H1 (cell line): ENCODE measurements at regions not wholly inside any gene's neighbourhood (a gene's known extent, or its start where the extent isn't known, plus 50 kb on each side); places are given as distances from the start of the nearest gene placed in this dataset.

Source experiments
- CTCF ChIA-PET: fragments of 300-600 bp; sonication (Branson Sonifier 250); formaldehyde crosslinking; loops from one replicate; lab custom pipeline; 2021; ENCODE audit not compliant: partially characterized antibody; lab: Charles Lee
- POLR2A ChIA-PET: fragments of 300-600 bp; sonication (Branson Sonifier 250); formaldehyde crosslinking; loops from one replicate; lab custom pipeline; 2021; ENCODE audit warnings: inconsistent platforms; ENCODE audit not compliant: partially characterized antibody; lab: Charles Lee
- DNase-seq, 2 experiments: peaks; one replicate each; pipeline versions ENCODE4 v3.0.0 to v3.0.0-alpha.2; 2010 to 2022; ENCODE audit warnings: low spot score in 2 of 2, low read depth in 1 of 2, mixed read lengths in 1 of 2
- FAIRE-seq: peaks from 2 replicates; lab custom pipeline; 2011; peaks lifted over from hg19 to GRCh38; lab: Jason Lieb, UNC
- H2AFZ ChIP-seq: 2 replicates; pipeline ENCODE4 v1.8.1; 2012; ENCODE audit warnings: low read length, inconsistent platforms
- H2AK5ac ChIP-seq: 2 replicates; pipeline ENCODE4 v1.6.1; 2013; ENCODE audit warnings: low read depth, low read length
- H2BK120ac ChIP-seq: replicated peaks from 2 replicates; pipeline ENCODE3; 2013; ENCODE audit warnings: low read depth, low read length, inconsistent platforms
- H2BK12ac ChIP-seq: 2 replicates; pipeline ENCODE4 v1.6.1; 2013; ENCODE audit warnings: low read depth, low read length
- H2BK15ac ChIP-seq: 2 replicates; pipeline ENCODE4 v1.6.1; 2013; ENCODE audit warnings: low read length
- H2BK20ac ChIP-seq: 2 replicates; pipeline ENCODE4 v1.6.1; 2013; ENCODE audit warnings: low read length
- H2BK5ac ChIP-seq: 2 replicates; pipeline ENCODE4 v1.6.1; 2013; ENCODE audit warnings: low read depth, low read length
- H3K14ac ChIP-seq: 2 replicates; pipeline ENCODE4 v1.6.1; 2013; ENCODE audit warnings: inconsistent platforms; ENCODE audit not compliant: insufficient read length
- H3K18ac ChIP-seq: 2 replicates; pipeline ENCODE4 v1.6.1; 2013; ENCODE audit warnings: low read length; ENCODE audit errors: extremely low read depth
- H3K23ac ChIP-seq: 2 replicates; pipeline ENCODE4 v1.6.1; 2013; ENCODE audit warnings: inconsistent platforms; ENCODE audit not compliant: insufficient read length
- H3K23me2 ChIP-seq: 2 replicates; pipeline ENCODE4 v1.6.1; 2013; ENCODE audit warnings: low read depth, low read length
- H3K27ac ChIP-seq: 2 replicates; pipeline ENCODE4 v1.6.1; 2011; ENCODE audit warnings: low read depth, low read length, inconsistent platforms
- H3K27me3 ChIP-seq, 4 experiments: replicated peaks in 1 of 4; 1 replicate in 1 of 4; 2 replicates in 3 of 4; pipeline versions ENCODE4 v1.6.1 to v1.8.1; 2011 to 2013; ENCODE audit warnings: low read length in 3 of 4, mild to moderate bottlenecking in 3 of 4, inconsistent platforms in 2 of 4, mixed read lengths in 2 of 4, moderate library complexity in 1 of 4; ENCODE audit not compliant: control insufficient read depth in 3 of 4, insufficient read depth in 3 of 4; ENCODE audit errors: extremely low read depth in 1 of 4
- H3K36me3 ChIP-seq, 4 experiments: 2 replicates each; pipeline versions ENCODE4 v1.6.1 to v1.8.1; 2011 to 2013; ENCODE audit warnings: mild to moderate bottlenecking in 4 of 4, low read length in 3 of 4, moderate library complexity in 2 of 4, control low read depth in 1 of 4, inconsistent platforms in 1 of 4; ENCODE audit not compliant: insufficient read depth in 4 of 4, control insufficient read depth in 2 of 4
- H3K4ac ChIP-seq: replicated peaks from 2 replicates; pipeline ENCODE3; 2013; ENCODE audit warnings: low read length, low read depth, mixed read lengths, inconsistent platforms; ENCODE audit not compliant: insufficient read length
- H3K4me1 ChIP-seq, 4 experiments: replicated peaks in 1 of 4; 1 replicate in 1 of 4; 2 replicates in 3 of 4; pipeline versions ENCODE4 v1.6.1 to v1.8.1; 2011 to 2013; ENCODE audit warnings: low read length in 3 of 4, inconsistent platforms in 2 of 4, mixed read lengths in 1 of 4; ENCODE audit not compliant: insufficient read depth in 4 of 4, control insufficient read depth in 3 of 4
- H3K4me2 ChIP-seq, 2 experiments: 2 replicates each; pipeline versions ENCODE4 v1.6.1 to v1.8.1; 2011 to 2013; ENCODE audit warnings: low read depth in 2 of 2, low read length in 2 of 2, control low read depth in 1 of 2, inconsistent platforms in 1 of 2, mild to moderate bottlenecking in 1 of 2; ENCODE audit not compliant: insufficient read depth in 1 of 2
- H3K4me3 ChIP-seq, 4 experiments: fragments of 200-600, 300-600 bp in 1 of 4; sonication (generic), shearing (Covaris generic), sonication (Bioruptor Twin) in 1 of 4; 2 replicates each; pipeline versions ENCODE4 v1.5.1 to v1.8.1; 2011 to 2016; ENCODE audit warnings: low read length in 4 of 4, low read depth in 3 of 4, control low read depth in 2 of 4, inconsistent platforms in 2 of 4, mild to moderate bottlenecking in 2 of 4, mixed read lengths in 1 of 4, moderate library complexity in 1 of 4; ENCODE audit not compliant: insufficient read depth in 2 of 4; ENCODE audit errors: extremely low read depth in 1 of 4
- H3K56ac ChIP-seq: replicated peaks from 2 replicates; pipeline ENCODE3; 2013; ENCODE audit warnings: low read depth, mild to moderate bottlenecking, mixed read lengths, low read length, inconsistent platforms; ENCODE audit not compliant: insufficient read length
- H3K79me1 ChIP-seq: 2 replicates; pipeline ENCODE4 v1.6.1; 2013; ENCODE audit warnings: low read depth, low read length, control low read depth
- H3K79me2 ChIP-seq, 2 experiments: 2 replicates each; pipeline versions ENCODE4 v1.6.1 to v1.8.1; 2012 to 2013; ENCODE audit warnings: low read length in 2 of 2, mild to moderate bottlenecking in 2 of 2, inconsistent platforms in 1 of 2; ENCODE audit not compliant: insufficient read depth in 2 of 2, control insufficient read depth in 1 of 2
- H3K9ac ChIP-seq, 4 experiments: replicated peaks in 1 of 4; 1 replicate in 1 of 4; 2 replicates in 3 of 4; pipeline versions ENCODE4 v1.6.1 to v1.8.1; 2011 to 2013; ENCODE audit warnings: low read depth in 3 of 4, low read length in 3 of 4, control low read depth in 2 of 4, mild to moderate bottlenecking in 2 of 4, moderate library complexity in 2 of 4, inconsistent platforms in 1 of 4; ENCODE audit errors: extremely low read depth in 1 of 4
- H3K9me3 ChIP-seq, 2 experiments: 2 replicates each; pipeline versions ENCODE4 v1.6.1 to v1.8.1; 2012 to 2013; ENCODE audit warnings: mild to moderate bottlenecking in 2 of 2, moderate library complexity in 2 of 2, control low read depth in 1 of 2, inconsistent platforms in 1 of 2, low read depth in 1 of 2, low read length in 1 of 2, mixed read lengths in 1 of 2; ENCODE audit not compliant: insufficient read depth in 2 of 2
- H4K20me1 ChIP-seq, 2 experiments: replicated peaks in 1 of 2; 2 replicates each; pipeline versions ENCODE3 to v1.8.1; 2011 to 2013; ENCODE audit warnings: inconsistent platforms in 2 of 2, low read length in 2 of 2, mild to moderate bottlenecking in 1 of 2; ENCODE audit not compliant: insufficient read depth in 2 of 2, control insufficient read depth in 1 of 2
- H4K5ac ChIP-seq: 2 replicates; pipeline ENCODE4 v1.6.1; 2013; ENCODE audit warnings: low read length, low read depth, mixed read lengths, inconsistent platforms; ENCODE audit not compliant: insufficient read length
- H4K8ac ChIP-seq: 2 replicates; pipeline ENCODE4 v1.8.0; 2013; ENCODE audit warnings: mild to moderate bottlenecking, moderate library complexity, low read length, inconsistent platforms; ENCODE audit not compliant: insufficient read depth; ENCODE audit errors: extremely low read depth
- H4K91ac ChIP-seq: replicated peaks from 2 replicates; pipeline ENCODE3; 2013; ENCODE audit warnings: low read length, mixed read lengths, inconsistent platforms; ENCODE audit not compliant: insufficient read length
- BACH1 ChIP-seq: IDR thresholded peaks from 2 replicates; pipeline ENCODE4 v1.6.1; 2012; ENCODE audit warnings: low read length, improper control_type of control experiment
- WGBS, 2 experiments: shearing (Covaris generic) in 1 of 2; methylation state at CpG; one replicate each; pipeline versions ENCODE4 v1.1.6 to v1.1.7; 2013 to 2015; ENCODE audit warnings: low lambda C conversion rate in 2 of 2, mixed read lengths in 2 of 2, inconsistent platforms in 1 of 2, low coverage in 1 of 2, missing lambda C conversion rate in 1 of 2; ENCODE audit not compliant: insufficient replicate concordance in 2 of 2, insufficient coverage in 1 of 2, insufficient read length in 1 of 2; ENCODE audit errors: extremely low coverage in 1 of 2, missing lambda C conversion rate in 1 of 2; 5-methylcytosine and 5-hydroxymethylcytosine counted together

- no peak overlapping the region for H3K4me3 ChIP-seq
Observed at GRCh38 chr5:158027806-158028775, 169.1 kb upstream of the CLINT1 start.

More at GRCh38 chr5:158027806-158028775, 169.1 kb upstream of the CLINT1 start:
- POLR2A ChIA-PET, result no interaction called here
- Histone ChIP-seq H4K91ac (no peak overlapping the region), H3K9ac (no peak overlapping the region), H3K18ac (no peak overlapping the region), H3K27ac (no peak overlapping the region), H3K9me3 (no peaks in the 10 kb centered on the region; a peak in 1 of 4 replicates), H4K5ac (no peak overlapping the region), H2BK12ac (no peak overlapping the region), H2AK5ac (no peak overlapping the region), H3K79me2 (no peaks in the 10 kb centered on the region), H3K4ac (no peak overlapping the region), H2BK120ac (no peak overlapping the region), H4K8ac (no peak overlapping the region), H3K4me1 (peaks cover 0 to 5% (median 2%) of the 10 kb centered on the region in 4 experiments; a peak in 3 of 7 replicates), H2BK20ac (no peak overlapping the region), H3K27me3 (no peaks in the 10 kb centered on the region), H2BK5ac (no peak overlapping the region), H3K56ac (peak overlapping the region; percentile 23), H2AFZ (no peak overlapping the region), H3K23ac (no peak overlapping the region), H4K20me1 (no peaks in the 10 kb centered on the region), H3K4me2 (no peak overlapping the region), H3K14ac (no peak overlapping the region), H3K79me1 (no peaks in the 10 kb centered on the region), H2BK15ac (no peak overlapping the region), H3K36me3 (no peaks in the 10 kb centered on the region), H3K23me2 (no peaks in the 10 kb centered on the region; the same call in 1 of the 2 replicates)
- FAIRE-seq (no peak), DNase-seq (no peak)
- TF ChIP-seq BACH1, result no peak
- 65% methylated on average over 5 of the region's 5 CpGs; no CpG with 5 or more reads in 1 of the 2 experiments for WGBS, 2 experiments
- CTCF ChIA-PET, result interaction anchor here (0.7 to 1.5 kb wide), 4 partner anchors 14 to 1725 kb away, joined by 3 to 4 read pairs (median 3); no protein-coding TSS in a partner anchor
